A673 (cell line): ENCODE measurements at regions not wholly inside any gene's neighbourhood (a gene's known extent, or its start where the extent isn't known, plus 50 kb on each side); places are given as distances from the start of the nearest gene placed in this dataset.

Experiments
- BruUV-seq: library from RNA; stranded (reverse); fragments of 400-500 nt; replicated peaks from 2 replicates; lab custom pipeline; 2021; lab: Mats Ljungman, UMichigan
- CTCF ChIA-PET: fragments of 300-600 bp; sonication (Branson Sonifier 250); formaldehyde crosslinking; loops from one replicate; lab custom pipeline; 2022; ENCODE audit warnings: antibody characterized with exemption; lab: Charles Lee
- POLR2A ChIA-PET: fragments of 300-600 bp; sonication (Branson Sonifier 250); formaldehyde crosslinking; loops from one replicate; lab custom pipeline; 2022; ENCODE audit warnings: antibody characterized with exemption; ENCODE audit not compliant: low non-redundant PET; lab: Charles Lee
- DNase-seq: peaks from one replicate; pipeline ENCODE4 v3.0.0-alpha.2; 2015; ENCODE audit warnings: low spot score
- H3K27ac ChIP-seq: fragments of 200-600 bp; sonication (generic); 2 replicates; pipeline ENCODE4 v1.5.1; 2016; ENCODE audit warnings: mixed run types, low read depth, mild to moderate bottlenecking, mixed read lengths, antibody characterized with exemption, low read length; ENCODE audit not compliant: poor library complexity, severe bottlenecking
- H3K27me3 ChIP-seq: fragments of 200-600 bp; sonication (generic); replicated peaks from 2 replicates; pipeline ENCODE4 v1.6.1; 2017; ENCODE audit warnings: mixed run types, low read depth, mild to moderate bottlenecking, mixed read lengths, antibody characterized with exemption, low read length; ENCODE audit not compliant: insufficient read depth, poor library complexity
- H3K36me3 ChIP-seq: fragments of 200-600 bp; sonication (generic); 2 replicates; pipeline ENCODE4 v1.6.1; 2016; ENCODE audit warnings: mixed run types, mild to moderate bottlenecking, mixed read lengths, antibody characterized with exemption, low read length; ENCODE audit not compliant: insufficient read depth, poor library complexity, severe bottlenecking
- H3K4me1 ChIP-seq: fragments of 200-600 bp; sonication (generic); 2 replicates; pipeline ENCODE4 v1.6.1; 2017; ENCODE audit warnings: mixed run types, mild to moderate bottlenecking, mixed read lengths, antibody characterized with exemption, low read length; ENCODE audit not compliant: insufficient read depth, poor library complexity, severe bottlenecking
- H3K4me3 ChIP-seq: fragments of 200-600 bp; sonication (generic); 2 replicates; pipeline ENCODE4 v1.5.1; 2016; ENCODE audit warnings: low read depth, mixed run types, mild to moderate bottlenecking, mixed read lengths, low read length; ENCODE audit not compliant: poor library complexity, severe bottlenecking
- H3K9me3 ChIP-seq: fragments of 200-600 bp; sonication (generic); 2 replicates; pipeline ENCODE4 v1.6.1; 2016; ENCODE audit warnings: mixed run types, low read depth, mild to moderate bottlenecking, mixed read lengths, antibody characterized with exemption, low read length; ENCODE audit not compliant: poor library complexity, severe bottlenecking
- EZH2 ChIP-seq: fragments of 200-600 bp; sonication (generic); IDR thresholded peaks from 2 replicates; pipeline ENCODE4 v1.6.1; 2017; ENCODE audit warnings: borderline replicate concordance, low read depth, mild to moderate bottlenecking, mixed read lengths, antibody characterized with exemption, low read length; ENCODE audit not compliant: poor library complexity, severe bottlenecking
- intact Hi-C: fragments of 100-400 bp; cut with micrococcal nuclease; formaldehyde crosslinking; loops from one replicate; pipeline ENCODE4 v1.10.0; 2022; ENCODE audit not compliant: unreplicated experiment
- TF ChIP-seq, protein P1 (sequence below): fragments of 300-800, 200-600 bp; sonication (generic); conservative IDR thresholded peaks from 2 replicates; pipeline ENCODE4 v1.5.1; 2017; ENCODE audit warnings: low read depth, mild to moderate bottlenecking, antibody characterized with exemption, low read length, moderate library complexity, mixed read lengths

DNA sequence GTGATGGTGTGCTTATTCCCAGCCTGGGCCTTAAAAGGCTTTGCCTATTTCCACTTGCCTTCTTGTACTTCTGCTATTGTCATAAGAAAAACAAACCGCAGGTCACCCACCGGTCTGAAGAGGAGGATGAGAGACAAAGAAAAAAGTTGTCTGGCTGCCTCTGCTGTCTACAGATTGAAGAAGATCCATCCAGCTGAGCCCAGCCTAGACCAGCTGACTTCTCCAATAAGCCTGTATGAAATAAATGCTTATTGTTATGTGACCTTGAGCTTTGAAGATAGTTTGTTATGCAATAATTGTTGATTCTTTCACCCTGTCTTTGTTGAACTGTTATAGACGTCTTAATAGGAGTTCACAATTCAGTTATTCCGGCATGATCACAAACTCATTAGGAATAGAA, 223.8 kb upstream of the PRSS16 start:
- CTCF ChIA-PET, result no interaction called here
- no peaks in the 10 kb centered on the region for H3K36me3 ChIP-seq
- peaks cover 3% of the 10 kb centered on the region for H3K4me1 ChIP-seq
- no peaks in the 10 kb centered on the region for H3K9me3 ChIP-seq
- H3K4me3 ChIP-seq, result no peak overlapping the region
- no peak overlapping the region for H3K27ac ChIP-seq
- no peak for TF ChIP-seq EZH2
- TF ChIP-seq, protein P1, sequence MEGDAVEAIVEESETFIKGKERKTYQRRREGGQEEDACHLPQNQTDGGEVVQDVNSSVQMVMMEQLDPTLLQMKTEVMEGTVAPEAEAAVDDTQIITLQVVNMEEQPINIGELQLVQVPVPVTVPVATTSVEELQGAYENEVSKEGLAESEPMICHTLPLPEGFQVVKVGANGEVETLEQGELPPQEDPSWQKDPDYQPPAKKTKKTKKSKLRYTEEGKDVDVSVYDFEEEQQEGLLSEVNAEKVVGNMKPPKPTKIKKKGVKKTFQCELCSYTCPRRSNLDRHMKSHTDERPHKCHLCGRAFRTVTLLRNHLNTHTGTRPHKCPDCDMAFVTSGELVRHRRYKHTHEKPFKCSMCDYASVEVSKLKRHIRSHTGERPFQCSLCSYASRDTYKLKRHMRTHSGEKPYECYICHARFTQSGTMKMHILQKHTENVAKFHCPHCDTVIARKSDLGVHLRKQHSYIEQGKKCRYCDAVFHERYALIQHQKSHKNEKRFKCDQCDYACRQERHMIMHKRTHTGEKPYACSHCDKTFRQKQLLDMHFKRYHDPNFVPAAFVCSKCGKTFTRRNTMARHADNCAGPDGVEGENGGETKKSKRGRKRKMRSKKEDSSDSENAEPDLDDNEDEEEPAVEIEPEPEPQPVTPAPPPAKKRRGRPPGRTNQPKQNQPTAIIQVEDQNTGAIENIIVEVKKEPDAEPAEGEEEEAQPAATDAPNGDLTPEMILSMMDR, result no peak
- no peak for DNase-seq
- POLR2A ChIA-PET, result no interaction called here
- intact Hi-C loops, result no loop called here
- BruUV-seq, result no TSS peak
- no peaks in the 10 kb centered on the region for H3K27me3 ChIP-seq

DNA sequence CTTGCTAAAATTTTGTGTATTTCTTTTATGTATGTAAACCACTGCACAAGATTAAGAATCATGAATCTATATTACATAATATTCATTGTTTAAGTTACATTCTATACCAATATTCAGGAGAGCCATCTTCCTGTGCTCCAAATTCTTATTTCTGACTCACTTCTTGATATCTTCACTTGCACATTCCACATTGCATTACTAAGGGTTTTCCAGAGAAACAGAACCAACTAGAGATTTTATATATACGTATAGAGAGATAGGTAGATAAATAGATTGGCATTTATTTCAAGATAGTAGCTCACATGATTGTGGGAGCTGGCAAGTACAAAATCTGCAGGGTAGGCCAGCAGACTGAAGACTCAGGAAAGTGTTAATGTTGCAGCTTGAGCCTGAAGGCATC, 222.2 kb upstream of the PRSS16 start:
- no peak for DNase-seq
- ChIA-PET CTCF (no interaction called here), POLR2A (no interaction called here)
- Histone ChIP-seq H3K27ac (no peak overlapping the region), H3K4me3 (no peak overlapping the region), H3K4me1 (peaks cover 3% of the 10 kb centered on the region), H3K27me3 (no peaks in the 10 kb centered on the region), H3K9me3 (no peaks in the 10 kb centered on the region), H3K36me3 (no peaks in the 10 kb centered on the region)
- BruUV-seq, result no TSS peak
- TF ChIP-seq, protein P1, result no peak
- no peak for TF ChIP-seq EZH2
- intact Hi-C loops, result no loop called here

DNA sequence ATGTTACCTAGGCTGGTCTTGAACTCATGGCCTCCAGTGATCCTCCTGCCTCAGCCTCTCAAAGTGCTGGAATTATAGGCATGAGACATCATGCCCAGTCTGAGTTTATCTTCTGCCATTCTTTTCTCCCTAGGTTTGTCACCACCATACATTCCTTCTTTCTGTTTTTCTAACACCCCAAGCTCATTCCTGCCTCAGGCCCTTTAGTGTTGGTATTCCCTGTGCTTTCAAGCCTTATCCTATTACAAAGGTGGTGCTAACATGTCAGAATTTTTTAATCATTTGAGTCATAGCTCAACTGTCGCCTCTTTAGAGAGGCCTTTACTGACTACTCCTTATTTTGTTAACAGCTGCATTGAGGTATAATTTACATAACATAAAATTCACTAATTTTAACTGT, 221.1 kb upstream of the PRSS16 start:
- ChIA-PET CTCF (no interaction called here), POLR2A (interaction anchor here (0.6 kb wide), 1 partner anchor 548 kb away, joined by 5 read pairs; no protein-coding TSS in a partner anchor)
- no peaks in the 10 kb centered on the region for H3K4me1 ChIP-seq
- no peaks in the 10 kb centered on the region for H3K9me3 ChIP-seq
- peaks cover 3% of the 10 kb centered on the region for H3K27me3 ChIP-seq
- BruUV-seq, result no TSS peak
- intact Hi-C loops, result no loop called here
- TF ChIP-seq EZH2, result no peak
- TF ChIP-seq, protein P1, result no peak
- no peak overlapping the region for H3K4me3 ChIP-seq
- no peaks in the 10 kb centered on the region for H3K36me3 ChIP-seq
- no peak overlapping the region for H3K27ac ChIP-seq
- no peak for DNase-seq
